NCI-H82 treated with DMSO at 0.1 percent for 48 hours (cell line): ENCODE measurements at regions not wholly inside any gene's neighbourhood (a gene's known extent, or its start where the extent isn't known, plus 50 kb on each side); places are given as distances from the start of the nearest gene placed in this dataset.
A peak's percentile ranks its signal among the peaks of the same experiment; 100 is the strongest.

Experiments used
- DNase-seq: peaks from one replicate; lab custom pipeline; 2025; ENCODE audit not compliant: unreplicated experiment; lab: John Stamatoyannopoulos, UW

- no peak for DNase-seq
These were observed 109.5 kb upstream of the NLRP1 start for GRCh38 chr17:5693821-5694220.

- DNase-seq, result peak; percentile 75
These were observed 110.2 kb upstream of the NLRP1 start for GRCh38 chr17:5694551-5694950.

GRCh38 chr17:5695480-5695879, 111.2 kb upstream of the NLRP1 start:
- DNase-seq, result peak; percentile 80

GRCh38 chr17:5698959-5699358, 114.7 kb upstream of the NLRP1 start:
- no peak for DNase-seq

- DNase-seq, result no peak
These were observed 115.5 kb upstream of the NLRP1 start for GRCh38 chr17:5699814-5700213.

- no peak for DNase-seq
These were observed 116.4 kb upstream of the NLRP1 start for GRCh38 chr17:5700745-5701144.

- no peak for DNase-seq
These were observed 117.1 kb upstream of the NLRP1 start for GRCh38 chr17:5701381-5701780.

GRCh38 chr17:5702951-5703510, 118.7 kb upstream of the NLRP1 start:
- DNase-seq, result no peak

GRCh38 chr17:5703736-5704135, 119.4 kb upstream of the NLRP1 start:
- DNase-seq, result no peak

- DNase-seq, result no peak
These were observed 121.0 kb upstream of the NLRP1 start for GRCh38 chr17:5705081-5705875.

- DNase-seq, result no peak
These were observed 121.7 kb upstream of the NLRP1 start for GRCh38 chr17:5705876-5706576.

- peak; percentile 41 for DNase-seq
These were observed 122.4 kb upstream of the NLRP1 start for GRCh38 chr17:5706577-5707210.

GRCh38 chr17:5707482-5707881, 123.2 kb upstream of the NLRP1 start:
- no peak for DNase-seq

- DNase-seq, result no peak
These were observed 124.0 kb upstream of the NLRP1 start for GRCh38 chr17:5708344-5708743.

- peak; percentile 98 for DNase-seq
These were observed 127.0 kb upstream of the NLRP1 start for GRCh38 chr17:5711344-5711743.

- DNase-seq, result no peak
These were observed 130.7 kb upstream of the NLRP1 start for GRCh38 chr17:5714993-5715392.

GRCh38 chr17:5715478-5715877, 131.2 kb upstream of the NLRP1 start:
- no peak for DNase-seq

- DNase-seq, result no peak
These were observed 134.4 kb upstream of the NLRP1 start for GRCh38 chr17:5718726-5719125.

- DNase-seq, result no peak
These were observed 135.7 kb upstream of the NLRP1 start for GRCh38 chr17:5719976-5720375.

- no peak for DNase-seq
These were observed 146.1 kb upstream of the NLRP1 start for GRCh38 chr17:5730373-5730772.

- DNase-seq, result no peak
These were observed 156.6 kb upstream of the NLRP1 start for GRCh38 chr17:5740937-5741336.

GRCh38 chr17:5741810-5742209, 157.5 kb upstream of the NLRP1 start:
- no peak for DNase-seq
